PC-3 (cell line): ENCODE measurements at regions not wholly inside any gene's neighbourhood (a gene's known extent, or its start where the extent isn't known, plus 50 kb on each side); places are given as distances from the start of the nearest gene placed in this dataset.

Experiments
- CTCF ChIP-seq: fragments of 300-600 bp; sonication (generic); conservative IDR thresholded peaks from 2 replicates; pipeline ENCODE4 v1.5.1; 2017; ENCODE audit warnings: antibody characterized with exemption, low read depth, mild to moderate bottlenecking, low read length
- EZH2 ChIP-seq: fragments of 300-600 bp; sonication (generic); IDR thresholded peaks from one replicate; pipeline ENCODE4 v1.6.1; 2017; ENCODE audit warnings: antibody characterized with exemption, mild to moderate bottlenecking, low read length; ENCODE audit not compliant: unreplicated experiment
- EZH2phosphoT487 ChIP-seq: fragments of 300-600 bp; sonication (generic); IDR thresholded peaks from 2 replicates; pipeline ENCODE4 v1.6.1; 2018; ENCODE audit warnings: mild to moderate bottlenecking, antibody characterized with exemption, low read length, borderline replicate concordance

GRCh38 chr11:116162886-116163230 is 609.9 kb downstream of the BUD13 start:
- TF ChIP-seq EZH2 (no peak), CTCF (no peak), EZH2phosphoT487 (no peak)
